Tibial nerve (tissue), 4 donors: ENCODE measurements at regions not wholly inside any gene's neighbourhood (a gene's known extent, or its start where the extent isn't known, plus 50 kb on each side); places are given as distances from the start of the nearest gene placed in this dataset.
A peak's percentile ranks its signal among the peaks of the same experiment; 100 is the strongest.

Source experiments
- DNase-seq, 2 donors: peaks; one replicate each; pipeline ENCODE4 v3.0.0-alpha.2; 2019; ENCODE audit warnings: low spot score in 2 of 2
- H3K27ac ChIP-seq, 4 donors: fragments of 200-600 bp; sonication (generic) in 3 of 4; one replicate each; pipeline ENCODE4 v1.5.1; 2017 to 2019; ENCODE audit warnings: mild to moderate bottlenecking in 1 of 4
- H3K27me3 ChIP-seq, 2 donors: fragments of 200-600 bp; sonication (generic) in 1 of 2; one replicate each; pipeline versions ENCODE4 v1.5.1 to v1.6.0; 2017 to 2019
- H3K36me3 ChIP-seq, 3 donors: fragments of 200-600 bp; sonication (generic); one replicate each; pipeline ENCODE4 v1.5.1; 2018 to 2019
- H3K4me1 ChIP-seq, 4 donors: fragments of 200-600 bp; sonication (generic) in 3 of 4; one replicate each; pipeline ENCODE4 v1.5.1; 2017 to 2019
- H3K4me3 ChIP-seq, 4 donors: fragments of 200-600 bp; sonication (generic) in 3 of 4; one replicate each; pipeline ENCODE4 v1.5.1; 2017 to 2019; ENCODE audit warnings: mild to moderate bottlenecking in 1 of 4, moderate library complexity in 1 of 4
- H3K9me3 ChIP-seq, 4 donors: fragments of 200-600 bp; sonication (generic) in 3 of 4; one replicate each; pipeline ENCODE4 v1.5.1; 2017 to 2019
- EP300 ChIP-seq, 2 donors: sonication (generic); formaldehyde crosslinking; IDR thresholded peaks; one replicate each; pipeline ENCODE4 v1.6.1; 2017; ENCODE audit warnings: antibody characterized with exemption in 2 of 2, mild to moderate bottlenecking in 1 of 2
- POLR2A ChIP-seq, 2 donors: fragments of 450-650 bp; IDR thresholded peaks; one replicate each; pipeline ENCODE4 v1.6.1; 2017; ENCODE audit warnings: antibody characterized with exemption in 2 of 2, mild to moderate bottlenecking in 2 of 2, moderate library complexity in 2 of 2
- WGBS, 2 donors: methylation state at CpG; one replicate each; pipeline ENCODE4 v1.1.5; 2018; 5-methylcytosine and 5-hydroxymethylcytosine counted together
- TF ChIP-seq, protein P1 (sequence below), 5 experiments: fragments of 200-600 bp in 3 of 5; fragments of 450-650 bp in 2 of 5; sonication (generic) in 3 of 5; IDR thresholded peaks; one replicate each; pipeline ENCODE4 v1.5.1; 2016 to 2019; ENCODE audit warnings: antibody characterized with exemption in 5 of 5, mild to moderate bottlenecking in 3 of 5, moderate library complexity in 2 of 5

DNA sequence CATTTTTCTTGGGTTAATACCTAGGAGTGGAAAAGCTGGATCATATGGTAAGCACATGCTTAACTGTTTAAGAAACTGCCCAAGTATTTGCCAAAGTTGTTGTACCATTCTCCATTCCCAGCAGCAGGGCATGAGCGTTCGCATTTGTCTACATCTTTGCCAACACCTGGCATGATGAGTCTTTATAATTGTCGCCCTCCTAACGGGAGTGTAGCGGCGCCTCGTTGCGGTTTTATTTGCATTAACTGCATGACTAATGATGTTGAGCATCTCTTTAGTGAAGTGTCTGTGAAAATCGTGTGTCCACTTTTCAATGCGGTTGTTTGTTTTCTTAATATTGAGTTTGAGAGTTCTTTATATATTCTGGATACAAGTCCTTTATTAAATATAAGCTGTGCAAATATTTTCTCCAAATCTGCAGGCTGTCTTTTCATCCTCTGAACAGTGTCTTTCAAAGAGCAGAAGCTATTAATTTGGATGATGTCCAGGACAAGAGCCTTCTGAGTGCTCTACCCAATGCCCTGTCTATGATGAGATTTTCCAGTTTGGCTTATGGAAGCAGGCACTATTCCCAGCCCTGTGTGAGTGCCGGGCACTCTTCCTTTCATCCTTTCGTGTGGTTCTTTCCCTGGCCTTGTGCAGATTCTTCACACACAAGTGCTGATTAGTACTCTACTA, 202.0 kb downstream of the FOXO1 start:
- TF ChIP-seq, protein P1, sequence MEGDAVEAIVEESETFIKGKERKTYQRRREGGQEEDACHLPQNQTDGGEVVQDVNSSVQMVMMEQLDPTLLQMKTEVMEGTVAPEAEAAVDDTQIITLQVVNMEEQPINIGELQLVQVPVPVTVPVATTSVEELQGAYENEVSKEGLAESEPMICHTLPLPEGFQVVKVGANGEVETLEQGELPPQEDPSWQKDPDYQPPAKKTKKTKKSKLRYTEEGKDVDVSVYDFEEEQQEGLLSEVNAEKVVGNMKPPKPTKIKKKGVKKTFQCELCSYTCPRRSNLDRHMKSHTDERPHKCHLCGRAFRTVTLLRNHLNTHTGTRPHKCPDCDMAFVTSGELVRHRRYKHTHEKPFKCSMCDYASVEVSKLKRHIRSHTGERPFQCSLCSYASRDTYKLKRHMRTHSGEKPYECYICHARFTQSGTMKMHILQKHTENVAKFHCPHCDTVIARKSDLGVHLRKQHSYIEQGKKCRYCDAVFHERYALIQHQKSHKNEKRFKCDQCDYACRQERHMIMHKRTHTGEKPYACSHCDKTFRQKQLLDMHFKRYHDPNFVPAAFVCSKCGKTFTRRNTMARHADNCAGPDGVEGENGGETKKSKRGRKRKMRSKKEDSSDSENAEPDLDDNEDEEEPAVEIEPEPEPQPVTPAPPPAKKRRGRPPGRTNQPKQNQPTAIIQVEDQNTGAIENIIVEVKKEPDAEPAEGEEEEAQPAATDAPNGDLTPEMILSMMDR (IDR thresholded peaks at IDR 0.05) = no peak
- TF ChIP-seq EP300 (IDR thresholded peaks at IDR 0.05) (no peak), POLR2A (IDR thresholded peaks at IDR 0.05) (no peak)
- DNase-seq = no peak
- Histone ChIP-seq H3K9me3 (no peaks in the 10 kb centered on the region), H3K36me3 (no peaks in the 10 kb centered on the region), H3K4me3 (no peak overlapping the region), H3K27me3 (no peaks in the 10 kb centered on the region), H3K4me1 (no peaks in the 10 kb centered on the region), H3K27ac (no peak overlapping the region)
- WGBS, 2 donors = 86 to 89% methylated on average over 12 of the region's 12 CpGs

DNA sequence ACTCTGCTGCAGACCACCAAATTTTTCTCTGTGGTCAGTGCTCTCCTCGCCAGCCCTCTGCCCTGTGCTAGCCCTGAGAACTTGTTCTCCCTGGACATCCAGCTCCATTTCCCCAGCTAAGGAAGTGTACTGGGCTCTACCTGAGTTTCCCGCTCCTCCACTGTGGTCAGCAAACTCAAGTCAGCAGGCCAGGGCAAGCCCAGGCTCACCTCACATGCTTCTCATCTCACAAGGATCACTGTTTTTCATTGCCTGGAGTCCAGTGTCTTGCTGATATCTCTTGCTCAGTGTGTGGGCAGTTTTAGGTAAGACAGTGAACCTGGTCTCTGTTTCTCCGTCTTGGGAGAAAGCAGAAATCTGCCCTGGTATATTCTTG, 201.4 kb downstream of the FOXO1 start:
- TF ChIP-seq EP300 (IDR thresholded peaks at IDR 0.05) (no peak), POLR2A (IDR thresholded peaks at IDR 0.05) (no peak)
- TF ChIP-seq, protein P1 (IDR thresholded peaks at IDR 0.05) = no peak
- WGBS, 2 donors = 97 to 100% methylated on average over 3 of the region's 3 CpGs
- no peaks in the 10 kb centered on the region for H3K36me3 ChIP-seq
- H3K4me3 ChIP-seq = no peak overlapping the region
- no peak overlapping the region for H3K27ac ChIP-seq
- H3K4me1 ChIP-seq = peaks cover 0 to 5% (median 2%) of the 10 kb centered on the region in 4 donors
- DNase-seq = no peak
- no peaks in the 10 kb centered on the region for H3K9me3 ChIP-seq
- H3K27me3 ChIP-seq = no peaks in the 10 kb centered on the region

DNA sequence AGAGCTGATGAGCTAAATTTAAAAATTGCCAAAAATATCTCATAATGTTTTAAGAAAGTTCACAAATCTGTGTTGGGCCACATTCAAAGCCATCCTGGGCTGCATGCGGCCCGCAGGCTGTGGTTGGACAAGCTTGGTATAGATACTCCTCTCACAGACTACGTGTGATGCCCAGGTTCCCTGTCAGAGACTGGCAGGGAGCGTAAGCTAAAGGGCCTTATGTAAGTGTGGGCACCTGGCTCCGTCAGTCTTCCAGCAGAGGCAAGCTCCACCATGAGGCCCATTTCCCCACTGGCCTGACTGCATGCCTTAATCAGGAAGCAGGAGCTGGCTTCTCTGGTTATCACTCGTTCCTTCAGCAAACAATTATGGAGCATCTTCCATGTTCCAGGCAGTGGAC, 200.2 kb downstream of the FOXO1 start:
- no peaks in the 10 kb centered on the region for H3K27me3 ChIP-seq
- H3K36me3 ChIP-seq = no peaks in the 10 kb centered on the region
- 94 to 95% methylated on average over 6 of the region's 6 CpGs for WGBS, 2 donors
- H3K4me1 ChIP-seq = peaks cover 0 to 18% (median 3%) of the 10 kb centered on the region in 4 donors
- H3K27ac ChIP-seq = no peak overlapping the region
- no peak overlapping the region for H3K4me3 ChIP-seq
- no peaks in the 10 kb centered on the region for H3K9me3 ChIP-seq
- no peak for TF ChIP-seq POLR2A (IDR thresholded peaks at IDR 0.05)
- TF ChIP-seq EP300 (IDR thresholded peaks at IDR 0.05) = no peak
- TF ChIP-seq, protein P1 (IDR thresholded peaks at IDR 0.05) = no peak
- no peak for DNase-seq

DNA sequence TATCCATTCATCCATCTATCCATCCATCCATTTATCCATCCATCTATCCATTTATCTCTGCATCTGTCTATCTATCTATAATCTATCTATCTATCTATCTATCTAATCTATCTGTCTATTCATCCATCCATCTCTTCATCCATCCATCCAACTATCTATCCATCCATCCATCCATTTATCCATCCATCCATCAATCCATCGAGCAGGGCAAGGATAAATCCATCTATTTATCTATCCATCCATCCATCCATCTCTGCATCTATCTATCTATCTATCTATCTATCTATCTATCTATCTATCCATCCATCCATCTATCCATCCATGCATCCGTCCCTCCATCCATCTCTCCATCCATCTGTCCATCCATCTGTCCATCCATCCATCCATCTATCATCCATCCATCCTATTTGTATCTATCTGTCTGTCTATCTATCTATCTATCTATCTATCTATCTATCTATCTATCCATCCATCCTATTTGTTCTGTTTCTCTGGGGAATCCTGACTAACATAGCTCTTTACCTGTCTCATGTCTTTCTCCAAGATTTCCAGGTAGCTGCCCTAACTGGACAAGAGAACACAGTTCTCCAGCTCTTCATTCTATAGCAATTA, 198.1 kb downstream of the FOXO1 start:
- Histone ChIP-seq H3K27ac (no peak overlapping the region), H3K36me3 (no peaks in the 10 kb centered on the region), H3K4me3 (no peak overlapping the region), H3K27me3 (no peaks in the 10 kb centered on the region), H3K9me3 (no peaks in the 10 kb centered on the region), H3K4me1 (peaks cover 0 to 19% (median 3%) of the 10 kb centered on the region in 4 donors)
- TF ChIP-seq EP300 (IDR thresholded peaks at IDR 0.05) = no peak
- TF ChIP-seq, protein P1 (IDR thresholded peaks at IDR 0.05) = no peak
- no peak for TF ChIP-seq POLR2A (IDR thresholded peaks at IDR 0.05)
- no peak for DNase-seq
- 97 to 100% methylated on average over 2 of the region's 2 CpGs for WGBS, 2 donors

DNA sequence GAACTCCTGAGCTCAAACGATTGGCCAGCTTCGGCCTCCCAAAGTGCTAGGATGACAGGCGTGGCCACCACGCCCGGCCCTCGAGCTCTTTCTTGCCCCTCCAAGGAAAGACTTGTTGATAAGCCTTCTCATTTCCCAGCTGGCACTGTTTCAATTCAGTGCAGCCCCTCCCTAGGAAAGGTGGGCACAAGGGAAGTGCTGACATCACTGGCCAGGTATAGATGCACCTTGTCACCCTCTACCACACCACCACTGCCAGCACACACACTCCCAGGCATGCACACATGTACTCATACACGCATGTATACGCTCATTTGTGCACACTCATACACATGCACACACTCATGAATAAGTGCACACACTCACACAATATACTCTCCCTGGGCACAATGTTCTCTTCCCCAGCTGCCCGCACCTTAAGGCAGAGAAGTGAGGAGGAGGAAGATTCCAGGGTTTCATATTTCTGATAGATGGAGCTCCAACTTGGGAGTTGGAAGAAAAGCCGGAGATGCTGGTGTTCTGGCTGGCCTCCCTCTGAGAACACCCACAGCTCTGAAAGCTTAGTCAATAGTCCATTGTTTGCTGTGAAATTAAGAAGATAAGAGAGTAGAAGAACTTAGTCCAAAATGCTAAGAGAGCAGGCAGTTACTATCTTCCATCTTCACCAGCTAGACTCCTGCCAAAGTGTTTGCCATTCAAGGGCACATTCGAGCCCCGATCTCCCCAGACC, 196.7 kb downstream of the FOXO1 start:
- TF ChIP-seq, protein P1 (IDR thresholded peaks at IDR 0.05) = no peak
- TF ChIP-seq POLR2A (IDR thresholded peaks at IDR 0.05) = no peak
- 72 to 73% methylated on average over 12 of the region's 12 CpGs for WGBS, 2 donors
- DNase-seq = no peak
- Histone ChIP-seq H3K27me3 (no peaks in the 10 kb centered on the region), H3K9me3 (no peaks in the 10 kb centered on the region), H3K4me3 (no peak overlapping the region), H3K27ac (peak overlapping the region; percentile 67 to 87 (median 78)), H3K4me1 (peaks cover 0 to 19% (median 3%) of the 10 kb centered on the region in 4 donors), H3K36me3 (no peaks in the 10 kb centered on the region)
